ENCODE measurements at regions not wholly inside any gene's neighbourhood (a gene's known extent, or its start where the extent isn't known, plus 50 kb on each side); places are given as distances from the start of the nearest gene placed in this dataset.

- TF ChIP-seq HDGF (IDR thresholded peaks at IDR 0.05; ENCODE audit: borderline replicate concordance) (no peak), FOXA1 (IDR thresholded peaks at IDR 0.05) (no peak), ARNT (IDR thresholded peaks at IDR 0.05) (no peak), FOXM1 (IDR thresholded peaks at IDR 0.05; ENCODE audit: borderline replicate concordance) (no peak)
Observed at GRCh38 chr21:28635541-28635940, 357.1 kb downstream of the LTN1 start.

Measured in HEK293T (cell line).